Subcutaneous abdominal adipose tissue (tissue), 5 donors: ENCODE measurements at regions not wholly inside any gene's neighbourhood (a gene's known extent, or its start where the extent isn't known, plus 50 kb on each side); places are given as distances from the start of the nearest gene placed in this dataset.

Experiments
- H3K27ac ChIP-seq: one replicate; pipeline ENCODE4 v1.7.0; 2013; ENCODE audit warnings: low read depth, mild to moderate bottlenecking, inconsistent platforms, low read length, moderate library complexity
- H3K27me3 ChIP-seq, 5 donors: one replicate each; pipeline ENCODE4 v1.7.0; 2013; ENCODE audit warnings: low read length in 5 of 5, inconsistent platforms in 1 of 5; ENCODE audit not compliant: control insufficient read depth in 5 of 5, insufficient read depth in 4 of 5
- H3K36me3 ChIP-seq, 5 donors: one replicate each; pipeline ENCODE4 v1.7.0; 2013; ENCODE audit warnings: low read length in 5 of 5; ENCODE audit not compliant: control insufficient read depth in 5 of 5, insufficient read depth in 5 of 5
- H3K4me1 ChIP-seq, 5 donors: one replicate each; pipeline ENCODE4 v1.7.0; 2013; ENCODE audit warnings: low read length in 5 of 5, mild to moderate bottlenecking in 3 of 5, moderate library complexity in 1 of 5; ENCODE audit not compliant: control insufficient read depth in 5 of 5, insufficient read depth in 5 of 5
- H3K4me3 ChIP-seq, 5 donors: one replicate each; pipeline ENCODE4 v1.7.0; 2013; ENCODE audit warnings: low read length in 5 of 5, low read depth in 1 of 5
- H3K9ac ChIP-seq, 5 donors: one replicate each; pipeline ENCODE4 v1.7.0; 2013; ENCODE audit warnings: low read length in 5 of 5, mild to moderate bottlenecking in 4 of 5, moderate library complexity in 3 of 5
- H3K9me3 ChIP-seq, 5 donors: one replicate each; pipeline ENCODE4 v1.7.0; 2013; ENCODE audit warnings: low read length in 5 of 5; ENCODE audit not compliant: control insufficient read depth in 5 of 5
- donor health status: healthy.
- donor health status: healthy.
- donor health status: healthy.
- donor health status: healthy.
- donor health status: healthy.

- Histone ChIP-seq H3K4me3 (no peak overlapping the region), H3K27me3 (no peaks in the 10 kb centered on the region), H3K9ac (no peak overlapping the region), H3K27ac (no peak overlapping the region), H3K36me3 (no peaks in the 10 kb centered on the region), H3K4me1 (no peaks in the 10 kb centered on the region), H3K9me3 (peaks cover 6 to 18% (median 9%) of the 10 kb centered on the region in 5 donors)
These were observed 488.2 kb downstream of the TLE4 start for GRCh38 chr9:80059979-80060378.

- Histone ChIP-seq H3K27ac (no peak overlapping the region), H3K4me3 (no peak overlapping the region), H3K36me3 (no peaks in the 10 kb centered on the region), H3K9ac (no peak overlapping the region), H3K4me1 (no peaks in the 10 kb centered on the region), H3K9me3 (peaks cover 6 to 18% (median 9%) of the 10 kb centered on the region in 5 donors), H3K27me3 (no peaks in the 10 kb centered on the region)
These were observed 487.4 kb downstream of the TLE4 start for GRCh38 chr9:80059191-80059590.

GRCh38 chr9:80052830-80053229, 481.1 kb downstream of the TLE4 start:
- Histone ChIP-seq H3K9ac (no peak overlapping the region), H3K27me3 (no peaks in the 10 kb centered on the region), H3K36me3 (no peaks in the 10 kb centered on the region), H3K4me1 (no peaks in the 10 kb centered on the region), H3K9me3 (peaks cover 0 to 14% (median 11%) of the 10 kb centered on the region in 5 donors), H3K4me3 (no peak overlapping the region), H3K27ac (no peak overlapping the region)

GRCh38 chr9:80049096-80049782, 477.5 kb downstream of the TLE4 start:
- Histone ChIP-seq H3K36me3 (no peaks in the 10 kb centered on the region), H3K27me3 (no peaks in the 10 kb centered on the region), H3K4me3 (no peak overlapping the region), H3K27ac (no peak overlapping the region), H3K9me3 (peaks cover 0 to 12% (median 9%) of the 10 kb centered on the region in 5 donors), H3K4me1 (no peaks in the 10 kb centered on the region), H3K9ac (no peak overlapping the region)

GRCh38 chr9:80046481-80046880, 474.7 kb downstream of the TLE4 start:
- Histone ChIP-seq H3K4me1 (no peaks in the 10 kb centered on the region), H3K27ac (no peak overlapping the region), H3K4me3 (no peak overlapping the region), H3K9ac (no peak overlapping the region), H3K27me3 (no peaks in the 10 kb centered on the region), H3K9me3 (peaks cover 0 to under 1% (median 0%) of the 10 kb centered on the region in 5 donors), H3K36me3 (no peaks in the 10 kb centered on the region)

- H3K27me3 ChIP-seq: no peaks in the 10 kb centered on the region
- no peak overlapping the region for H3K9ac ChIP-seq
- H3K27ac ChIP-seq: no peak overlapping the region
- no peaks in the 10 kb centered on the region for H3K4me1 ChIP-seq
- H3K36me3 ChIP-seq: no peaks in the 10 kb centered on the region
- peaks cover 0 to 2% (median 0%) of the 10 kb centered on the region in 5 donors for H3K9me3 ChIP-seq
- H3K4me3 ChIP-seq: no peak overlapping the region
These were observed 470.1 kb downstream of the TLE4 start for GRCh38 chr9:80041821-80042220.

- Histone ChIP-seq H3K4me3 (no peak overlapping the region), H3K9ac (no peak overlapping the region), H3K27me3 (no peaks in the 10 kb centered on the region), H3K9me3 (peaks cover 0 to 4% (median 0%) of the 10 kb centered on the region in 5 donors), H3K36me3 (no peaks in the 10 kb centered on the region), H3K4me1 (no peaks in the 10 kb centered on the region), H3K27ac (no peak overlapping the region)
These were observed 468.7 kb downstream of the TLE4 start for GRCh38 chr9:80040457-80040856.

- Histone ChIP-seq H3K9me3 (peaks cover 0 to 6% (median 0%) of the 10 kb centered on the region in 5 donors), H3K4me1 (no peaks in the 10 kb centered on the region), H3K4me3 (no peak overlapping the region), H3K36me3 (no peaks in the 10 kb centered on the region), H3K27ac (no peak overlapping the region), H3K9ac (no peak overlapping the region), H3K27me3 (no peaks in the 10 kb centered on the region)
These were observed 459.0 kb downstream of the TLE4 start for GRCh38 chr9:80030801-80031200.

GRCh38 chr9:80028501-80028900, 456.7 kb downstream of the TLE4 start:
- Histone ChIP-seq H3K9ac (no peak overlapping the region), H3K9me3 (peaks cover 0 to 6% (median 0%) of the 10 kb centered on the region in 5 donors), H3K4me3 (no peak overlapping the region), H3K27me3 (no peaks in the 10 kb centered on the region), H3K36me3 (no peaks in the 10 kb centered on the region), H3K4me1 (no peaks in the 10 kb centered on the region), H3K27ac (no peak overlapping the region)

- Histone ChIP-seq H3K9ac (no peak overlapping the region), H3K36me3 (no peaks in the 10 kb centered on the region), H3K4me3 (no peak overlapping the region), H3K27ac (no peak overlapping the region), H3K27me3 (no peaks in the 10 kb centered on the region), H3K9me3 (no peaks in the 10 kb centered on the region), H3K4me1 (no peaks in the 10 kb centered on the region)
These were observed 454.2 kb downstream of the TLE4 start for GRCh38 chr9:80025796-80026520.
